ENCODE measurements at regions not wholly inside any gene's neighbourhood (a gene's known extent, or its start where the extent isn't known, plus 50 kb on each side); places are given as distances from the start of the nearest gene placed in this dataset.

DNA sequence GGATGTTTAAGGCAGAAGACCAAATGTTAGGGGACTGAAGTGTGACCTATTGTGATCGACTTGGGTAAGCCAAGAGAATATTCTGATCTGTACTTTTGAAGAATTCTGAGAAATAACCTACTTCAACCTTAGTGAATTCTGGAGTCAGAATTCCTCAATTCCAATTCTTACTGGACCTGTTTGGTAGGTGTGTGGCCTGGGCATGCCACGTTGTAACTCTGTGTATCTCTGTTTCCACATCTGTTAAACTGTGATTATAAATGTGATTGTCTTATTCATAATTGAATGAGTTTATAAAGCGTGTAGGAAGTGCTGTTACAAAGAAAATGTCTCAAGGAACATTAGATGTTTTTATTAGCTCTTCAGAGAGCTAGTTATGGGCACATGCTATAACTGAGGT is 64.5 kb downstream of the TUSC1 start:
- Histone ChIP-seq H3K27me3 (ENCODE audit: control insufficient read depth, insufficient read depth, low read length, poor library complexity, severe bottlenecking) (no peaks in the 10 kb centered on the region), H3K4me1 (ENCODE audit: control insufficient read depth, insufficient read depth, low read length) (no peaks in the 10 kb centered on the region), H3K27ac (ENCODE audit: insufficient read depth, low read depth, low read length, poor library complexity, severe bottlenecking) (no peak overlapping the region), H3K4me3 (ENCODE audit: insufficient read depth, low read depth, low read length) (no peak overlapping the region), H3K9me3 (ENCODE audit: control insufficient read depth, low read length) (no peaks in the 10 kb centered on the region), H3K36me3 (ENCODE audit: control insufficient read depth, insufficient read depth, low read length) (no peaks in the 10 kb centered on the region)
- WGBS, 2 experiments: 91 to 100% methylated on average over 3 of the region's 3 CpGs

DNA sequence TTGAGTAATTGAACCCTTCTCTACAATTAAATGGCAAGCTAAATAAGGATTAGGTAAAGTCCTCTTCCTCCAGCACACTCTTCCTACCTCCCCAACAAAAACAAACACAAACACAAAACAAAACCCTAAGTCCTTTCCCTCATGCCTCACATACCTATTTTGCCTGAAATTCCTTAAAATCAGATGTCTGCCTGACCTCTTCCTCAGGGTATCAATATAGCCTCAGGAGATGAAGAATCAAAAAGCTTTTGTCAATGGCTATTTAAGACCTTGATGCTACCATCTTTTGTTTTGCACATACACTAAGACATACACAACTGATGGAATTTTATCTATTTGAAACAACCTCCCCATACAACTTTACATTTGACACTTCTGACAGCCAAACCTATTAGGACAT is 75.1 kb downstream of the TUSC1 start:
- Histone ChIP-seq H3K36me3 (ENCODE audit: control insufficient read depth, insufficient read depth, low read length) (no peaks in the 10 kb centered on the region), H3K9me3 (ENCODE audit: control insufficient read depth, low read length) (no peaks in the 10 kb centered on the region)

DNA sequence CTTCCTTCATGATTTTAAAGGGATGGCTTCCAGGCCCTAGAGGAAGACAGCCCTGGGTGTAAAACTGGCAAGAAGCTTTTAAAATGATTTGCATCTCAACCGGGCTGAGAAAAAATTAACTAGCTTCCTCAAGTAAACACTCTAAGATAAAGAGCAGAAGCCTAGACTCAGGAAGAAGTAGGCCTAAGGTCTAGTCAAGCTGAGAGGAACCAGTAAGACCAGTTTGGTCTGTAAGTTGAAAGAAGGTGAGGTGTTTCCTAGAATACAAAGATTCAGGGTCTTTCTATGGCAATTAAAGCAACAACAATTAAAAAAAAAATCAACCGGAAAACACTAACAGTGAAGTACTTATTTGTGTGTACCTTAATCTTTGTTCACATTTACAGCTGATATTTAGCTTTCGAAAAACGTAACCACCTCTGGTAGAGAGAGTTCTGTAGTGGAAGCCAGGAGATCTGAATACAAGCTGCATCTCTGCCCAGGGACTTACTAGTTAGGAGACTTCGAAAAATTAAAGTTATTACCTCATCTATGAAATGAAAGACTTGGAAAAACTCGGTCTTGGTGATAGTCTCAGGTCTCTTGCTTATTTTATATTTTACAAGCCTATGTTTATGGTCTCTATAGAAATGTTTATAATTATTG is 75.7 kb downstream of the TUSC1 start:
- 89 to 90% methylated on average over 5 of the region's 6 CpGs for WGBS, 2 experiments
- Histone ChIP-seq H3K4me3 (ENCODE audit: insufficient read depth, low read depth, low read length) (no peak overlapping the region), H3K36me3 (ENCODE audit: control insufficient read depth, insufficient read depth, low read length) (no peaks in the 10 kb centered on the region), H3K9me3 (ENCODE audit: control insufficient read depth, low read length) (no peaks in the 10 kb centered on the region), H3K27me3 (ENCODE audit: control insufficient read depth, insufficient read depth, low read length, poor library complexity, severe bottlenecking) (no peaks in the 10 kb centered on the region), H3K27ac (ENCODE audit: insufficient read depth, low read depth, low read length, poor library complexity, severe bottlenecking) (no peak overlapping the region), H3K4me1 (ENCODE audit: control insufficient read depth, insufficient read depth, low read length) (no peaks in the 10 kb centered on the region)

More for the DNA sequence above, 75.1 kb downstream of the TUSC1 start:
- H3K4me1 ChIP-seq (ENCODE audit: control insufficient read depth, insufficient read depth, low read length): no peaks in the 10 kb centered on the region
- H3K27ac ChIP-seq (ENCODE audit: insufficient read depth, low read depth, low read length, poor library complexity, severe bottlenecking): no peak overlapping the region
- no peak overlapping the region for H3K4me3 ChIP-seq (ENCODE audit: insufficient read depth, low read depth, low read length)
- H3K27me3 ChIP-seq (ENCODE audit: control insufficient read depth, insufficient read depth, low read length, poor library complexity, severe bottlenecking): no peaks in the 10 kb centered on the region

DNA sequence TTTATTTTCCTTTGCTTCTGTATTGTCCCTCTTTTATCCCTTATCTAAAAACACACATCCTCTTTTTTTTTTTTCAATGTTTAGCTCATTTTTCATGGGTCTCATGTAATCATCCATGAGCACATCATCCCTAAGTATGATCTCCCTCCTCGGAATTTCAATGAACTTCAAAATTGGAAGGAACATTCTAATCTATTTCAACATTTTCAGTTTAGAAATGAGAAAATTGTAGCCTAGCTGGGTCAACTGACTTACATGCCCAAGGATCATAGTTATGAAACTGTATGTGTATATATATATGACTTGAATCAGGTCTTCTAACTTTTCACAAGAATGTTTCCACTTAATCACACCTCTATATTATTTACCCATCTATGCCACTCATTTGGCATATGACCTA is 77.7 kb downstream of the TUSC1 start:
- no peak overlapping the region for H3K27ac ChIP-seq (ENCODE audit: insufficient read depth, low read depth, low read length, poor library complexity, severe bottlenecking)
- H3K4me3 ChIP-seq (ENCODE audit: insufficient read depth, low read depth, low read length): no peak overlapping the region
- H3K27me3 ChIP-seq (ENCODE audit: control insufficient read depth, insufficient read depth, low read length, poor library complexity, severe bottlenecking): no peaks in the 10 kb centered on the region
- H3K4me1 ChIP-seq (ENCODE audit: control insufficient read depth, insufficient read depth, low read length): no peaks in the 10 kb centered on the region
- H3K36me3 ChIP-seq (ENCODE audit: control insufficient read depth, insufficient read depth, low read length): no peaks in the 10 kb centered on the region
- no peaks in the 10 kb centered on the region for H3K9me3 ChIP-seq (ENCODE audit: control insufficient read depth, low read length)
- WGBS, 2 experiments: 80 to 100% methylated on average over 1 of the region's 1 CpG

DNA sequence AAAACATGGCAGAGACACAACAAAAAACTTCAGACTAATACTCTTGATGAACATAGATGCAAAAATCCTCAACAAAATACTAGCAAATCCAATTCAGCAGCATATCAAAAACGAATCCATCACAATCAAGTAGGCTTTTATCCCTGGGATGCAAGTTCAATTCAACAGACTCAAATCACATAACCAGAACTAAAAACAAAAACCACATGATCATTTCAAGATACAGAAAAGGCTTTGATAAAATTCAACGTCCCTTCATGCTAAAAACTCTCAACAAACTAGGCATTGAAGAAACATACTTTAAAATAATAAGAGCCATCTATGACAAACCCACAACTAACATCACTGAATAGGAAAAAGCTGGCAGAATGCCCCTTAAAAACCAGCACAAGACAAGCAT is 93.6 kb downstream of the TUSC1 start:
- Histone ChIP-seq H3K4me3 (ENCODE audit: insufficient read depth, low read depth, low read length) (no peak overlapping the region), H3K27me3 (ENCODE audit: control insufficient read depth, insufficient read depth, low read length, poor library complexity, severe bottlenecking) (no peaks in the 10 kb centered on the region), H3K36me3 (ENCODE audit: control insufficient read depth, insufficient read depth, low read length) (no peaks in the 10 kb centered on the region), H3K4me1 (ENCODE audit: control insufficient read depth, insufficient read depth, low read length) (no peaks in the 10 kb centered on the region), H3K9me3 (ENCODE audit: control insufficient read depth, low read length) (no peaks in the 10 kb centered on the region), H3K27ac (ENCODE audit: insufficient read depth, low read depth, low read length, poor library complexity, severe bottlenecking) (no peak overlapping the region)
- 86 to 88% methylated on average over 2 of the region's 2 CpGs for WGBS, 2 experiments

DNA sequence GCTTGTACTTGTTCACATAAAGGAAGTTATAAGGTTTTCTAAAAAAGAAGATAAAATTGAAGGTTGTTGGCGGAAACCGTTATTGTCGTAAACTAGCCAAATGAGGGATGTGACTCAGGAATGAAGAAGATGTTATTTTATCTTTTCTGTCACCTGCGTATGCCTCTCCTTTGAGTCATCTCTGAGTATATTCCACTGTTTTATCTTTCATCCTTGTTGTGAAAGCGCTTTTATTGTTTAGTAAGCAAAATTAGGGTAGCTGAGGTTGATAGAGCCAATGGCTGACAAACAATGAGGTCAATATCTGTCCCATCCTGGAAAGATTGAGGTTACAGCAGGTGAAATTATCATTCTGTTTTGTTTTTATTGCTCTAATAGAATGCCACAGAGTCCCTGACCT is 105.0 kb downstream of the TUSC1 start:
- no peaks in the 10 kb centered on the region for H3K9me3 ChIP-seq (ENCODE audit: control insufficient read depth, low read length)
- H3K36me3 ChIP-seq (ENCODE audit: control insufficient read depth, insufficient read depth, low read length): no peaks in the 10 kb centered on the region
- no peak overlapping the region for H3K27ac ChIP-seq (ENCODE audit: insufficient read depth, low read depth, low read length, poor library complexity, severe bottlenecking)
- no peaks in the 10 kb centered on the region for H3K27me3 ChIP-seq (ENCODE audit: control insufficient read depth, insufficient read depth, low read length, poor library complexity, severe bottlenecking)
- no peaks in the 10 kb centered on the region for H3K4me1 ChIP-seq (ENCODE audit: control insufficient read depth, insufficient read depth, low read length)
- no peak overlapping the region for H3K4me3 ChIP-seq (ENCODE audit: insufficient read depth, low read depth, low read length)
- 95 to 98% methylated on average over 5 of the region's 5 CpGs for WGBS, 2 experiments

DNA sequence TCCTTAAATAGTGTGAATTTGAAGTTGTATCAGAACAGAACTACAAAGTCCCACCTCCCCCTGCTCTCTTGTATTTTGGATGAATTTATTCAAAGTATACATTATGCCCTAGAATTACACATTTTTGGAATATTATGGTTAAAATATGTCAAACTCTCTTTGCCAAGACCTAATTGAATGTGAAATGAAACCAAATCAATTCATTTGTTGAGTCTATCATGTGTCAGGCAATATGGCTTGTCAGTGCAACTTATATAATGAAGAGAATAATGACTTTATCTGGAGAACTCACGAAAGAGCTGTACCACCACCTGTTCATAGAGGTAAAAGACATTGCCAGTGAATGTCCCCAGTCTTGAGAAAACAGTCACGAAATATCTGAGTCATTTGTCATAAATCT is 106.8 kb downstream of the TUSC1 start:
- Histone ChIP-seq H3K36me3 (ENCODE audit: control insufficient read depth, insufficient read depth, low read length) (no peaks in the 10 kb centered on the region), H3K4me1 (ENCODE audit: control insufficient read depth, insufficient read depth, low read length) (no peaks in the 10 kb centered on the region), H3K27ac (ENCODE audit: insufficient read depth, low read depth, low read length, poor library complexity, severe bottlenecking) (no peak overlapping the region), H3K4me3 (ENCODE audit: insufficient read depth, low read depth, low read length) (no peak overlapping the region), H3K9me3 (ENCODE audit: control insufficient read depth, low read length) (no peaks in the 10 kb centered on the region), H3K27me3 (ENCODE audit: control insufficient read depth, insufficient read depth, low read length, poor library complexity, severe bottlenecking) (no peaks in the 10 kb centered on the region)
- WGBS, 2 experiments: 91 to 97% methylated on average over 2 of the region's 2 CpGs

DNA sequence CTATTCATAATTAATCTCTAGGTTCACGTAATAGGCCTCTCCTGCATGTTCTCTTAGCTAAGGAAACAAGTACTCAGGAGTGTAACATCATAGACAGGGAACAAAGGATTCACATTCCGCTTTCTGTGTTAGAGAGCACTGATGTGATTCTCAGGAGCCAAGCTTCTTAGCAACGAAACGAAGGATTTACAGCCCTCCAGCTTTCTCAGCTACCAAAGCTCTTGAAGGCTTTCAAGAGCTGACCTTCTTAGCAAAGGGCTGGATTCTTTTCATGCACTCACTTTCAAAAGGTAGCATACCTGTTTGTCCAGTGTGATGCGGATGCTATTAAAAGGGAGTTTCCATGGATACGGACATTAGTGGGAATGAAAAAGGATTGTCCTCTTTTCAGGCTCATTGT is 107.4 kb downstream of the TUSC1 start:
- H3K4me1 ChIP-seq (ENCODE audit: control insufficient read depth, insufficient read depth, low read length): no peaks in the 10 kb centered on the region
- H3K4me3 ChIP-seq (ENCODE audit: insufficient read depth, low read depth, low read length): no peak overlapping the region
- no peaks in the 10 kb centered on the region for H3K27me3 ChIP-seq (ENCODE audit: control insufficient read depth, insufficient read depth, low read length, poor library complexity, severe bottlenecking)
- H3K9me3 ChIP-seq (ENCODE audit: control insufficient read depth, low read length): no peaks in the 10 kb centered on the region
- no peak overlapping the region for H3K27ac ChIP-seq (ENCODE audit: insufficient read depth, low read depth, low read length, poor library complexity, severe bottlenecking)
- no peaks in the 10 kb centered on the region for H3K36me3 ChIP-seq (ENCODE audit: control insufficient read depth, insufficient read depth, low read length)
- 81 to 88% methylated on average over 6 of the region's 6 CpGs for WGBS, 2 experiments

DNA sequence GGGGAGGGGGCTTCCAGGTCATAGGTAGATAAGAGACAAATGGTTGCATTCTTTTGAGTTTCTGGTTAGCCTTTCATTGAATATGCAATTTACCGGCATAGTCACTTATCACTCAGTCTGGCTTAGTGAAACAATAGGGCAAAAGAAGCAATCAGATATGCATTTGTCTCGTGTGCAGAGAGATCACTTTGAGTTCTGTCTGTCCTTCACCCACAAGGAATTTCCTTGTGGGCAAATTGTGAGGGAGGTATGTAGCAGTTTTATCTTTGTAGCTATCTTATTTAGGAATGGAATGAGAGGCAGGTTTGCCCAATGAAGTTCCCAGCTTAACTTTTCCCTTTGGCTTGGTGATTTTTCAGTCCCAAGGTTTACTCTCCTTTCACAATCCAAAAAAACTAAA is 116.1 kb downstream of the TUSC1 start:
- no peak overlapping the region for H3K27ac ChIP-seq (ENCODE audit: insufficient read depth, low read depth, low read length, poor library complexity, severe bottlenecking)
- 88 to 97% methylated on average over 2 of the region's 2 CpGs for WGBS, 2 experiments
- H3K4me3 ChIP-seq (ENCODE audit: insufficient read depth, low read depth, low read length): no peak overlapping the region
- H3K9me3 ChIP-seq (ENCODE audit: control insufficient read depth, low read length): no peaks in the 10 kb centered on the region
- H3K36me3 ChIP-seq (ENCODE audit: control insufficient read depth, insufficient read depth, low read length): no peaks in the 10 kb centered on the region
- H3K4me1 ChIP-seq (ENCODE audit: control insufficient read depth, insufficient read depth, low read length): no peaks in the 10 kb centered on the region
- no peaks in the 10 kb centered on the region for H3K27me3 ChIP-seq (ENCODE audit: control insufficient read depth, insufficient read depth, low read length, poor library complexity, severe bottlenecking)

DNA sequence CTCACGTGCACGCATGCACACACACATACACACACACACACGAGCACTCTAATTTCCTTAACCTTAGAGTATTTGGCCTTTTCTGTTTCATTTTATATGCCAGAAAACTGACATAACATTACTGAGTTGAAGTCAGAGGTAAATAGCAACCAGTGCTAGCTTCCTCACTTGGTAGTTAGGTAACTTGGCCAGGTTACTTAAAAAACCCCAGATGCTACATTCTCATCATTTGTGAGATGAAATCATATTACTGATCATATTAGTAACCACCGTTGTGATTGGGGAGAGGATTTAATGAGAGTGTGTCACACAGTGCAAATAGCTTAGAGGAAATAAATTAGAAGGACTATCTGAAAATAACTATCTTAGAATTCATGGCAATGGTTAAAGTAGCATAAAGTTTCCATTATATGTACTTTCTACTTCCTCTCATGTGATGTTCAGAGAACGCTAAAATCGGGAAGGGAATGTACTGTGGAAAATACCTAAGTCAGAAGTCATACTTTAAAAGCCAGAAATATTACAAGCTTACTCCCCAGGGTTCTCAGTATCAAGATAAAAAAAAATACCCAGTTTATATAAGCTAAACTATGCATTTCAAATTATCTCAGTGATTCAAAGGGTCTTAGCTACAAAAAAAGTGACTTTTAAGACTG is 120.5 kb downstream of the TUSC1 start:
- Histone ChIP-seq H3K27me3 (ENCODE audit: control insufficient read depth, insufficient read depth, low read length, poor library complexity, severe bottlenecking) (no peaks in the 10 kb centered on the region), H3K4me3 (ENCODE audit: insufficient read depth, low read depth, low read length) (no peak overlapping the region), H3K9me3 (ENCODE audit: control insufficient read depth, low read length) (no peaks in the 10 kb centered on the region), H3K36me3 (ENCODE audit: control insufficient read depth, insufficient read depth, low read length) (no peaks in the 10 kb centered on the region), H3K4me1 (ENCODE audit: control insufficient read depth, insufficient read depth, low read length) (no peaks in the 10 kb centered on the region), H3K27ac (ENCODE audit: insufficient read depth, low read depth, low read length, poor library complexity, severe bottlenecking) (no peak overlapping the region)
- WGBS, 2 experiments: 69 to 80% methylated on average over 5 to 6 of the region's 6 CpGs

Measured in ectodermal cell (in vitro differentiated cells).